GM12878 (cell line): ENCODE measurements at regions not wholly inside any gene's neighbourhood (a gene's known extent, or its start where the extent isn't known, plus 50 kb on each side); places are given as distances from the start of the nearest gene placed in this dataset.

Source experiments
- BRCA1 ChIP-seq: IDR thresholded peaks from 2 replicates; pipeline ENCODE4 v1.6.1; 2011; ENCODE audit warnings: low read depth, low read length, improper control_type of control experiment
- CREB1 ChIP-seq: IDR thresholded peaks from 2 replicates; pipeline ENCODE4 v1.6.1; 2012; ENCODE audit warnings: low read depth, mild to moderate bottlenecking, inconsistent platforms
- CTCF ChIP-seq, 3 experiments: IDR thresholded peaks in 2 of 3; conservative IDR thresholded peaks in 1 of 3; 2 replicates each; pipeline ENCODE4 v1.5.1; 2011; ENCODE audit warnings: low read depth in 3 of 3, low read length in 3 of 3, mild to moderate bottlenecking in 3 of 3, control low read depth in 2 of 3, moderate library complexity in 2 of 3, inconsistent platforms in 1 of 3, mixed read lengths in 1 of 3; ENCODE audit not compliant: control insufficient read depth in 2 of 3, insufficient read depth in 1 of 3; ENCODE audit errors: extremely low read depth in 1 of 3
- EP300 ChIP-seq, 2 experiments: fragments of 150-350 bp in 1 of 2; IDR thresholded peaks; 2 replicates each; pipeline ENCODE4 v1.6.1; 2011 to 2012; ENCODE audit warnings: low read depth in 2 of 2, low read length in 2 of 2, borderline replicate concordance in 1 of 2, improper control_type of control experiment in 1 of 2, inconsistent platforms in 1 of 2; ENCODE audit not compliant: control insufficient read depth in 1 of 2
- EZH2 ChIP-seq: IDR thresholded peaks from 2 replicates; pipeline ENCODE4 v1.6.1; 2012; ENCODE audit warnings: low read depth, mild to moderate bottlenecking, control low read depth, inconsistent platforms, low read length, borderline replicate concordance; ENCODE audit not compliant: control insufficient read depth
- FOXM1 ChIP-seq: IDR thresholded peaks from 2 replicates; pipeline ENCODE4 v1.6.1; 2012; ENCODE audit warnings: low read depth, mild to moderate bottlenecking, inconsistent platforms, low read length, moderate library complexity
- MYB ChIP-seq: fragments of 150-350 bp; IDR thresholded peaks from 2 replicates; pipeline ENCODE4 v1.6.1; 2014; ENCODE audit warnings: mild to moderate bottlenecking, low read depth, low read length, borderline replicate concordance
- PKNOX1 ChIP-seq: fragments of 450-650 bp; IDR thresholded peaks from 2 replicates; pipeline ENCODE4 v1.6.1; 2016; ENCODE audit warnings: mild to moderate bottlenecking
- POLR2A ChIP-seq: IDR thresholded peaks from 2 replicates; pipeline ENCODE4 v1.6.1; 2011; ENCODE audit warnings: low read depth, mild to moderate bottlenecking, low read length
- PRDM15 ChIP-seq: fragments of 450-650 bp; formaldehyde crosslinking; IDR thresholded peaks from 2 replicates; pipeline ENCODE4 v1.4.0; 2020; ENCODE audit warnings: mild to moderate bottlenecking, moderate library complexity
- SMC3 ChIP-seq: IDR thresholded peaks from 2 replicates; pipeline ENCODE4 v1.6.1; 2011; ENCODE audit warnings: low read length, improper control_type of control experiment, borderline replicate concordance
- SP1 ChIP-seq: IDR thresholded peaks from one replicate; pipeline ENCODE4 v1.6.1; 2011; ENCODE audit warnings: low read depth, low read length
- ZNF384 ChIP-seq: IDR thresholded peaks from 2 replicates; pipeline ENCODE4 v1.6.1; 2012; ENCODE audit warnings: low read depth, mild to moderate bottlenecking, low read length, improper control_type of control experiment, borderline replicate concordance

GRCh38 chr6:40671694-40672050 is 84.5 kb upstream of the LRFN2 start:
- TF ChIP-seq PKNOX1: no peak
- TF ChIP-seq CTCF (IDR thresholded peaks at IDR 0.05 in 2 of 3, conservative IDR thresholded peaks at IDR 0.05 in 1 of 3; ENCODE audit: control insufficient read depth in 2 of 3, extremely low read depth in 1 of 3, insufficient read depth in 1 of 3, low read depth in 3 of 3, low read length in 3 of 3): no peak
- no peak for TF ChIP-seq POLR2A
- TF ChIP-seq EZH2: no peak
- no peak for TF ChIP-seq ZNF384
- no peak for TF ChIP-seq EP300 (IDR thresholded peaks at IDR 0.05; ENCODE audit: borderline replicate concordance in 1 of 2, control insufficient read depth in 1 of 2, low read depth in 2 of 2, low read length in 2 of 2)
- no peak for TF ChIP-seq BRCA1
- no peak for TF ChIP-seq SP1
- TF ChIP-seq SMC3: no peak
- TF ChIP-seq FOXM1: no peak
- TF ChIP-seq CREB1: no peak
- no peak for TF ChIP-seq PRDM15
- no peak for TF ChIP-seq MYB
